Natural killer cell (primary cell): ENCODE measurements at regions not wholly inside any gene's neighbourhood (a gene's known extent, or its start where the extent isn't known, plus 50 kb on each side); places are given as distances from the start of the nearest gene placed in this dataset.

ENCODE experiments used
- ATAC-seq, 3 donors: fragments of 150-1000 bp in 2 of 3; fragments of 200-7000 bp in 1 of 3; cut with Tn5 transposase; 1 replicate in 1 of 3; 2 replicates in 2 of 3; pipeline ENCODE4 v1.10.0; 2021; ENCODE audit warnings: mild to moderate bottlenecking in 2 of 3, moderate library complexity in 2 of 3
- DNase-seq, 2 donors: peaks; one replicate each; pipeline versions ENCODE4 v3.0.0 to v3.0.0-alpha.2; 2013 to 2021; ENCODE audit warnings: mixed read lengths in 1 of 2
- H3K27ac ChIP-seq: one replicate; pipeline ENCODE4 v1.5.1; 2013; ENCODE audit warnings: mild to moderate bottlenecking, low read length
- H3K27me3 ChIP-seq: one replicate; pipeline ENCODE4 v1.6.1; 2013; ENCODE audit warnings: low read length; ENCODE audit not compliant: control insufficient read depth, insufficient read depth
- H3K36me3 ChIP-seq: one replicate; pipeline ENCODE4 v1.6.1; 2013; ENCODE audit warnings: low read length; ENCODE audit not compliant: control insufficient read depth, insufficient read depth
- H3K4me1 ChIP-seq: one replicate; pipeline ENCODE4 v1.6.1; 2013; ENCODE audit warnings: low read length; ENCODE audit not compliant: control insufficient read depth, insufficient read depth
- H3K4me3 ChIP-seq: one replicate; pipeline ENCODE4 v1.5.1; 2013; ENCODE audit warnings: low read length
- H3K9me3 ChIP-seq: one replicate; pipeline ENCODE4 v1.6.1; 2013; ENCODE audit warnings: low read length; ENCODE audit not compliant: control insufficient read depth, insufficient read depth
- H3K27ac Mint-ChIP-seq, 2 donors: one replicate each; pipeline ENCODE4 v1.8.0; 2022; ENCODE audit warnings: mild to moderate bottlenecking in 2 of 2, mixed read lengths in 2 of 2, moderate library complexity in 1 of 2
- H3K27me3 Mint-ChIP-seq, 2 donors: one replicate each; pipeline ENCODE4 v1.8.0; 2022; ENCODE audit warnings: low read depth in 2 of 2, mixed read lengths in 2 of 2
- H3K36me3 Mint-ChIP-seq: one replicate; pipeline ENCODE4 v1.8.0; 2022; ENCODE audit warnings: mixed read lengths
- H3K4me1 Mint-ChIP-seq, 2 donors: one replicate each; pipeline ENCODE4 v1.8.0; 2022; ENCODE audit warnings: mixed read lengths in 2 of 2
- H3K4me3 Mint-ChIP-seq: one replicate; pipeline ENCODE4 v1.8.0; 2022; ENCODE audit warnings: mild to moderate bottlenecking, moderate library complexity, mixed read lengths
- H3K9me3 Mint-ChIP-seq, 2 donors: one replicate each; pipeline ENCODE4 v1.8.0; 2022; ENCODE audit warnings: mixed read lengths in 2 of 2
- WGBS: methylation state at CpG from one replicate; pipeline ENCODE4 v1.1.7; 2013; ENCODE audit warnings: missing lambda C conversion rate; ENCODE audit not compliant: insufficient coverage; 5-methylcytosine and 5-hydroxymethylcytosine counted together
- intact Hi-C: fragments of 100-400 bp; cut with micrococcal nuclease; formaldehyde crosslinking; loops from one replicate; pipeline ENCODE4 v1.14.2; 2022
- TF ChIP-seq, protein P1 (sequence below): fragments of 200-600 bp; IDR thresholded peaks from one replicate; pipeline ENCODE4 v1.8.0; 2022; ENCODE audit warnings: antibody characterized with exemption

DNA sequence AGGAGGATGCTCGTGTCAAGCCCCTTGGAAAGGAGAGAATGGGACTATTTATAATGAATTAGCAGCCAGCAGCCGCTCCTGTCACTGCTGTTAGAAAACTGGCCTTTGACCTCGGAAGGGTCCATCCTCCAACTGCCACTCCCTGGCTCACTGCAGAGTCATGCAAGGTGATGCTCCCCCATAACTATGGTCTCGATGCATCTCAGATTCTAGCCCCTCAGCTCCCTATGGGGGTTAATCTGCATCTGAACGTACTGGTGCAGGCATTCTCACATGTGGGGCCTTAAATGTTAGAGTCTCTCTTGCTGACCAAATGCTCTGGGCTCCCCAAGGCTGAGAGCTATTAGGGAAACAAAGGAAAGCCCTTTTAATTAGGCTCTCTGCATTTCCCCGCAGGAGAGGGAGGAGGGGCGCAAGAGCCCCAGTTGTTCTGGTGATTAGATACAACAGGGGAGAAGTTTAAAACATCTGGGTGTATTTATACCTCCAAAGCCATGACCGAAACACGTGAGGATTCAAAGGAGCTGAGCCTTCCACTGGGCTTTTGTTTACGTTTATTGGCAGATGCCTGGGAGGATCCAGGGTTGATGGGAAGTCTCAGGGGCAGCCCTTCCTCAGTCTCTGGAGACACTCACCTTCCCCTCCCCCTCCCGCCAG, 182.5 kb downstream of the OPA1 start:
- ATAC-seq (no peak), DNase-seq (no peak)
- Histone ChIP-seq H3K27ac (no peak overlapping the region), H3K4me3 (no peak overlapping the region), H3K36me3 (no peaks in the 10 kb centered on the region), H3K9me3 (no peaks in the 10 kb centered on the region), H3K4me1 (no peaks in the 10 kb centered on the region), H3K27me3 (peaks cover 2% of the 10 kb centered on the region)
- H3K36me3 Mint-ChIP-seq: no peaks in the 10 kb centered on the region
- WGBS: 85% methylated on average over 10 of the region's 11 CpGs
- H3K27me3 Mint-ChIP-seq: peaks cover 20 to 66% of the 10 kb centered on the region in 2 donors
- H3K4me1 Mint-ChIP-seq: no peaks in the 10 kb centered on the region
- intact Hi-C loops: no loop called here
- H3K9me3 Mint-ChIP-seq: no peaks in the 10 kb centered on the region
- no peak overlapping the region for H3K4me3 Mint-ChIP-seq
- H3K27ac Mint-ChIP-seq: no peak overlapping the region
- TF ChIP-seq, protein P1, sequence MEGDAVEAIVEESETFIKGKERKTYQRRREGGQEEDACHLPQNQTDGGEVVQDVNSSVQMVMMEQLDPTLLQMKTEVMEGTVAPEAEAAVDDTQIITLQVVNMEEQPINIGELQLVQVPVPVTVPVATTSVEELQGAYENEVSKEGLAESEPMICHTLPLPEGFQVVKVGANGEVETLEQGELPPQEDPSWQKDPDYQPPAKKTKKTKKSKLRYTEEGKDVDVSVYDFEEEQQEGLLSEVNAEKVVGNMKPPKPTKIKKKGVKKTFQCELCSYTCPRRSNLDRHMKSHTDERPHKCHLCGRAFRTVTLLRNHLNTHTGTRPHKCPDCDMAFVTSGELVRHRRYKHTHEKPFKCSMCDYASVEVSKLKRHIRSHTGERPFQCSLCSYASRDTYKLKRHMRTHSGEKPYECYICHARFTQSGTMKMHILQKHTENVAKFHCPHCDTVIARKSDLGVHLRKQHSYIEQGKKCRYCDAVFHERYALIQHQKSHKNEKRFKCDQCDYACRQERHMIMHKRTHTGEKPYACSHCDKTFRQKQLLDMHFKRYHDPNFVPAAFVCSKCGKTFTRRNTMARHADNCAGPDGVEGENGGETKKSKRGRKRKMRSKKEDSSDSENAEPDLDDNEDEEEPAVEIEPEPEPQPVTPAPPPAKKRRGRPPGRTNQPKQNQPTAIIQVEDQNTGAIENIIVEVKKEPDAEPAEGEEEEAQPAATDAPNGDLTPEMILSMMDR: no peak

DNA sequence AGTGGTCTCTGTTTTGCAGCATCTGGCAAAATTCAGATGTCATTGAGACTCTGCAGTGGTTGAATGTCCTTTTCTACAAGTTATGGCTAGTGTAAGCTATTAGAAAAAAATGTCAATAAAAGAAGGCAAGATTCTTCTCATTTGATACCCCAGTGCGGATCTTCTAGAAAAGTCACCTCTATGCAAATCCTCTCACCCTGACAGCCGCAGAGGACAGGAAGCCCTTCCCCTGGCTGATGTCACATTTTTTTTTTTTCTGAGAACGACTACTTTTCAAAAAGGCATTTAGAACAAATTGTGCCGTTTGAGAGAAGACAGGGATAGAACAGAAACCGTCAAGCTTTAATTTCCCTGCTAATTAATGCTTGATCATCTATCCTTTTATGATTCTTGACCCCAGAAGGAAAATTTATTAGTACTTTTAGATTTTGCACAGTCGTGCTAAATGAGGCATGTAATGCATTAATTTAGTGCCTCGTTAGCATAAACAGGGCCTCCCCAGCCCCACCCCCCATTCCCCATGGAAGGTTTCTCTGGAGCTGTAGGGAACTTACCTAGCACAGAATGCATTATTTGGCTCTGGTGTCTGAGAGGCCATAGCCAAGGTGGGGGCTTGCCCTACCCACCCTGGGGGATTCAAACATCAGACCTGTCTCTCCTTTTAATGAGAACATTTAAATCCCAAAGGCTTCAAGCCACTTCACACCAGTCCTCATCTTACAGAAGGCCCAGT, 183.8 kb downstream of the OPA1 start:
- no peaks in the 10 kb centered on the region for H3K4me1 ChIP-seq
- 59% methylated on average over 6 of the region's 7 CpGs for WGBS
- peaks cover 2% of the 10 kb centered on the region for H3K27me3 ChIP-seq
- TF ChIP-seq, protein P1: no peak
- DNase-seq: peak in 1 of 2 donors; percentile 26
- intact Hi-C loops: no loop called here
- H3K27ac Mint-ChIP-seq: no peak overlapping the region
- H3K27me3 Mint-ChIP-seq: peaks cover 26 to 76% of the 10 kb centered on the region in 2 donors
- no peak for ATAC-seq
- H3K9me3 ChIP-seq: no peaks in the 10 kb centered on the region
- H3K4me3 Mint-ChIP-seq: no peak overlapping the region
- no peaks in the 10 kb centered on the region for H3K36me3 ChIP-seq
- no peaks in the 10 kb centered on the region for H3K36me3 Mint-ChIP-seq
- H3K4me1 Mint-ChIP-seq: no peaks in the 10 kb centered on the region
- H3K4me3 ChIP-seq: no peak overlapping the region
- no peaks in the 10 kb centered on the region for H3K9me3 Mint-ChIP-seq
- H3K27ac ChIP-seq: no peak overlapping the region

DNA sequence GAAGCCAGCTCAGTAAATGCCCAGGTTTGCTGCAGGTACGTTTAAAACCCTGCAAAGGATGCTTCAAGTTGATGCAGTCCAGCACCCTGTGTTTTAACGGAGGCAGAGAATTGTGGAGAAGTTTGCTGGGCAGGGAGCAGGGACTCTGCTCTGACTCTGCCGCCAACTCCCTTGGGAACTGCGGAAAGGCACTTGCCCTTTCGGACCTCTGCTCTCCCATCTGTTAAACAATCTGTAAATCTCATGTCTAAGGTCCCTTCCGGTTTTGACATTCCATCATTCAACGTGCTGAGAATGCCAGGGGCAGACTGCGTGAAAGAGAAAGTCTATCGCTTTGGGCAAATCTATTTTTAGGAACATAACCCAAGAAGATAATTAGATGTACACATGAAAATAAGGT, 184.5 kb downstream of the OPA1 start:
- Mint-ChIP-seq H3K4me3 (no peak overlapping the region), H3K9me3 (no peaks in the 10 kb centered on the region), H3K4me1 (no peaks in the 10 kb centered on the region), H3K27ac (no peak overlapping the region), H3K27me3 (peaks cover 31 to 76% of the 10 kb centered on the region in 2 donors), H3K36me3 (no peaks in the 10 kb centered on the region)
- H3K4me3 ChIP-seq: no peak overlapping the region
- no peaks in the 10 kb centered on the region for H3K4me1 ChIP-seq
- intact Hi-C loops: no loop called here
- H3K27ac ChIP-seq: no peak overlapping the region
- peaks cover 2% of the 10 kb centered on the region for H3K27me3 ChIP-seq
- 58% methylated on average over 8 of the region's 9 CpGs for WGBS
- no peaks in the 10 kb centered on the region for H3K36me3 ChIP-seq
- no peak for DNase-seq
- ATAC-seq: no peak
- TF ChIP-seq, protein P1: no peak
- H3K9me3 ChIP-seq: no peaks in the 10 kb centered on the region
